Testis (tissue), 2 donors: ENCODE measurements at regions not wholly inside any gene's neighbourhood (a gene's known extent, or its start where the extent isn't known, plus 50 kb on each side); places are given as distances from the start of the nearest gene placed in this dataset.

Experiments used
- DNase-seq: peaks from one replicate; pipeline ENCODE4 v3.0.0-alpha.2; 2019
- H3K27ac ChIP-seq, 2 donors: fragments of 200-600 bp; sonication (generic); one replicate each; pipeline ENCODE4 v1.5.1; 2019
- H3K27me3 ChIP-seq: fragments of 200-600 bp; sonication (generic); one replicate; pipeline ENCODE4 v1.5.1; 2019
- H3K36me3 ChIP-seq: fragments of 200-600 bp; sonication (generic); one replicate; pipeline ENCODE4 v1.5.1; 2017; ENCODE audit warnings: low read depth; ENCODE audit errors: missing control alignments
- H3K4me1 ChIP-seq: fragments of 200-600 bp; sonication (generic); one replicate; pipeline ENCODE4 v1.5.1; 2019
- H3K4me3 ChIP-seq, 2 donors: fragments of 200-600 bp; sonication (generic); one replicate each; pipeline ENCODE4 v1.5.1; 2017 to 2019
- H3K9me3 ChIP-seq: fragments of 200-600 bp; sonication (generic); one replicate; pipeline ENCODE4 v1.5.1; 2017
- CTCF ChIP-seq, 3 experiments: fragments of 450-650 bp in 2 of 3; fragments of 200-600 bp in 1 of 3; sonication (generic) in 1 of 3; IDR thresholded peaks; one replicate each; pipeline ENCODE4 v1.5.1; 2016 to 2019; ENCODE audit warnings: antibody characterized with exemption in 3 of 3, mild to moderate bottlenecking in 2 of 3, moderate library complexity in 1 of 3
- POLR2A ChIP-seq: fragments of 450-650 bp; IDR thresholded peaks from one replicate; pipeline ENCODE4 v1.6.1; 2017; ENCODE audit warnings: antibody characterized with exemption, mild to moderate bottlenecking, moderate library complexity
- WGBS, 2 donors: methylation state at CpG; one replicate each; pipeline ENCODE4 v1.1.5; 2018; 5-methylcytosine and 5-hydroxymethylcytosine counted together
- intact Hi-C: fragments of 100-400 bp; cut with DNase I; formaldehyde crosslinking; loops from one replicate; pipeline ENCODE4 v1.15.1; 2023; ENCODE audit warnings: low total_unique reads

- Histone ChIP-seq H3K9me3 (no peaks in the 10 kb centered on the region), H3K27me3 (no peaks in the 10 kb centered on the region), H3K4me3 (no peak overlapping the region), H3K36me3 (no peaks in the 10 kb centered on the region), H3K4me1 (no peaks in the 10 kb centered on the region), H3K27ac (no peak overlapping the region)
- TF ChIP-seq CTCF (IDR thresholded peaks at IDR 0.05) (no peak), POLR2A (no peak)
- intact Hi-C loops, result no loop called here
- DNase-seq, result no peak
- 86 to 95% methylated on average over 5 of the region's 5 CpGs for WGBS, 2 donors
These were observed 155.0 kb upstream of the CTTNBP2 start for GRCh38 chr7:118028226-118028625.

GRCh38 chr7:118029826-118030422 is 154.0 kb upstream of the LSM8 start:
- TF ChIP-seq POLR2A, result no peak
- no peak for TF ChIP-seq CTCF (IDR thresholded peaks at IDR 0.05)
- Histone ChIP-seq H3K4me3 (no peak overlapping the region), H3K36me3 (no peaks in the 10 kb centered on the region), H3K27me3 (no peaks in the 10 kb centered on the region), H3K27ac (no peak overlapping the region), H3K9me3 (no peaks in the 10 kb centered on the region), H3K4me1 (no peaks in the 10 kb centered on the region)
- DNase-seq, result no peak
- WGBS, 2 donors, result 60 to 70% methylated on average over 6 of the region's 6 CpGs
- intact Hi-C loops, result no loop called here

- Histone ChIP-seq H3K4me1 (no peaks in the 10 kb centered on the region), H3K27me3 (no peaks in the 10 kb centered on the region), H3K9me3 (no peaks in the 10 kb centered on the region), H3K27ac (no peak overlapping the region), H3K4me3 (no peak overlapping the region), H3K36me3 (no peaks in the 10 kb centered on the region)
- WGBS, 2 donors, result 92 to 95% methylated on average over 1 of the region's 1 CpG
- TF ChIP-seq CTCF (IDR thresholded peaks at IDR 0.05), result no peak
- no peak for TF ChIP-seq POLR2A
- no peak for DNase-seq
- intact Hi-C loops, result no loop called here
These were observed 150.7 kb upstream of the LSM8 start for GRCh38 chr7:118033273-118033672.

GRCh38 chr7:118039963-118040489 is 143.9 kb upstream of the LSM8 start:
- TF ChIP-seq CTCF (IDR thresholded peaks at IDR 0.05) (no peak), POLR2A (no peak)
- no peak overlapping the region for H3K4me3 ChIP-seq
- no peaks in the 10 kb centered on the region for H3K9me3 ChIP-seq
- no peak overlapping the region for H3K27ac ChIP-seq
- no peaks in the 10 kb centered on the region for H3K4me1 ChIP-seq
- no peaks in the 10 kb centered on the region for H3K36me3 ChIP-seq
- intact Hi-C loops, result no loop called here
- no peak for DNase-seq
- H3K27me3 ChIP-seq, result no peaks in the 10 kb centered on the region

GRCh38 chr7:118040562-118040961 is 143.4 kb upstream of the LSM8 start:
- intact Hi-C loops, result no loop called here
- no peak overlapping the region for H3K27ac ChIP-seq
- no peaks in the 10 kb centered on the region for H3K27me3 ChIP-seq
- H3K9me3 ChIP-seq, result no peaks in the 10 kb centered on the region
- TF ChIP-seq CTCF (IDR thresholded peaks at IDR 0.05), result no peak
- no peak overlapping the region for H3K4me3 ChIP-seq
- WGBS, 2 donors, result 70 to 83% methylated on average over 2 of the region's 2 CpGs
- H3K4me1 ChIP-seq, result no peaks in the 10 kb centered on the region
- no peaks in the 10 kb centered on the region for H3K36me3 ChIP-seq
- no peak for DNase-seq
